SU-DHL-6 (cell line): ENCODE measurements at regions not wholly inside any gene's neighbourhood (a gene's known extent, or its start where the extent isn't known, plus 50 kb on each side); places are given as distances from the start of the nearest gene placed in this dataset.

Experiments
- H2AFZ ChIP-seq: fragments of 200-600 bp; sonication (generic); 2 replicates; pipeline ENCODE4 v1.6.1; 2014; ENCODE audit warnings: low read depth, mild to moderate bottlenecking, moderate library complexity, mixed read lengths, antibody characterized with exemption, low read length; ENCODE audit not compliant: severe bottlenecking
- H3F3A ChIP-seq: fragments of 200-600 bp; shearing (Covaris generic); 2 replicates; pipeline ENCODE4 v1.6.0; 2016; ENCODE audit warnings: antibody characterized with exemption, mild to moderate bottlenecking; ENCODE audit not compliant: insufficient read depth
- H3K27ac ChIP-seq: fragments of 200-600 bp; sonication (generic); 2 replicates; pipeline ENCODE4 v1.5.1; 2016; ENCODE audit warnings: low read depth, mild to moderate bottlenecking, low read length, moderate library complexity, mixed read lengths
- H3K27me3 ChIP-seq: fragments of 200-600 bp; sonication (generic), shearing (Covaris generic); 2 replicates; pipeline ENCODE4 v1.6.0; 2014; ENCODE audit warnings: mild to moderate bottlenecking, low read length
- H3K36me3 ChIP-seq: fragments of 200-600 bp; sonication (generic); 2 replicates; pipeline ENCODE4 v1.6.1; 2014; ENCODE audit warnings: mild to moderate bottlenecking, low read length, mixed read lengths
- H3K4me2 ChIP-seq: fragments of 300-600, 200-600 bp; shearing (Covaris generic), sonication (generic); 2 replicates; pipeline ENCODE4 v1.6.0; 2014; ENCODE audit warnings: low read length, low read depth, mild to moderate bottlenecking; ENCODE audit not compliant: poor library complexity, severe bottlenecking
- H3K4me3 ChIP-seq: fragments of 200-600 bp; sonication (generic); 2 replicates; pipeline ENCODE4 v1.5.1; 2014; ENCODE audit warnings: antibody characterized with exemption, low read length, mild to moderate bottlenecking, mixed read lengths; ENCODE audit not compliant: insufficient read depth, poor library complexity, severe bottlenecking
- H3K79me2 ChIP-seq: fragments of 200-600 bp; sonication (generic); 2 replicates; pipeline ENCODE4 v1.6.1; 2014; ENCODE audit warnings: mild to moderate bottlenecking, low read length, moderate library complexity; ENCODE audit not compliant: insufficient read depth
- H3K9ac ChIP-seq: fragments of 200-600 bp; sonication (generic); 2 replicates; pipeline ENCODE4 v1.7.0; 2014; ENCODE audit warnings: mild to moderate bottlenecking, low read length
- H3K9me2 ChIP-seq: fragments of 200-600 bp; sonication (generic); replicated peaks from 2 replicates; pipeline ENCODE4 v1.6.1; 2014; ENCODE audit warnings: low read length; ENCODE audit not compliant: insufficient read depth
- H3K9me3 ChIP-seq: fragments of 200-600 bp; sonication (generic); 2 replicates; pipeline ENCODE4 v1.6.1; 2014; ENCODE audit warnings: low read length, mixed read lengths; ENCODE audit not compliant: insufficient read depth
- H4K20me1 ChIP-seq: fragments of 200-600 bp; sonication (generic); 2 replicates; pipeline ENCODE4 v1.6.1; 2014; ENCODE audit warnings: low read depth, mild to moderate bottlenecking, antibody characterized with exemption, low read length, moderate library complexity, mixed read lengths
- CTCF ChIP-seq: fragments of 200-600 bp; sonication (generic); IDR thresholded peaks from one replicate; pipeline ENCODE4 v1.5.1; 2017; ENCODE audit warnings: antibody characterized with exemption, mild to moderate bottlenecking, low read length, moderate library complexity; ENCODE audit not compliant: insufficient read depth, poor library complexity, severe bottlenecking
- EZH2phosphoT487 ChIP-seq: fragments of 200-600 bp; sonication (generic), shearing (Covaris generic); conservative IDR thresholded peaks from 2 replicates; pipeline ENCODE4 v1.6.1; 2018; ENCODE audit warnings: mild to moderate bottlenecking, antibody characterized with exemption, low read length, moderate library complexity, mixed read lengths

- H3K9me3 ChIP-seq = no peaks in the 10 kb centered on the region
- H4K20me1 ChIP-seq = no peaks in the 10 kb centered on the region
- H2AFZ ChIP-seq = no peak overlapping the region
- H3K9ac ChIP-seq = peak overlapping the region; percentile 90
- peaks cover 15% of the 10 kb centered on the region; the same call in 1 of the 2 replicates for H3K79me2 ChIP-seq
- H3K4me3 ChIP-seq = no peak overlapping the region
- H3K9me2 ChIP-seq = no peaks in the 10 kb centered on the region
- H3K4me2 ChIP-seq = peak overlapping the region; percentile 93
- peaks cover 60% of the 10 kb centered on the region for H3F3A ChIP-seq
- no peaks in the 10 kb centered on the region for H3K27me3 ChIP-seq
- no peaks in the 10 kb centered on the region for H3K36me3 ChIP-seq
- TF ChIP-seq EZH2phosphoT487 = no peak
- no peak for TF ChIP-seq CTCF
- peak overlapping the region; percentile 99 for H3K27ac ChIP-seq
These were observed 202.3 kb upstream of the LPP start for GRCh38 chr3:187951452-187952190.

- TF ChIP-seq CTCF = no peak
- TF ChIP-seq EZH2phosphoT487 = no peak
- H2AFZ ChIP-seq = no peak overlapping the region
- no peaks in the 10 kb centered on the region for H3K9me2 ChIP-seq
- H3K27ac ChIP-seq = peak overlapping the region; percentile 99
- H3K4me3 ChIP-seq = no peak overlapping the region
- no peaks in the 10 kb centered on the region for H3K9me3 ChIP-seq
- H3K27me3 ChIP-seq = no peaks in the 10 kb centered on the region
- H3K79me2 ChIP-seq = peaks cover 5% of the 10 kb centered on the region; the same call in 1 of the 2 replicates
- H3K9ac ChIP-seq = peak overlapping the region; percentile 1; the same call in 1 of the 2 replicates
- H3F3A ChIP-seq = peaks cover 66% of the 10 kb centered on the region
- no peaks in the 10 kb centered on the region for H4K20me1 ChIP-seq
- H3K36me3 ChIP-seq = no peaks in the 10 kb centered on the region
- no peak overlapping the region for H3K4me2 ChIP-seq
These were observed 201.1 kb upstream of the LPP start for GRCh38 chr3:187952849-187953248.

GRCh38 chr3:187954516-187954872 is 199.5 kb upstream of the LPP start:
- H2AFZ ChIP-seq = no peak overlapping the region

More at GRCh38 chr3:187954516-187954872, 199.5 kb upstream of the LPP start:
- Histone ChIP-seq H3K9ac (peak overlapping the region; percentile 34), H4K20me1 (no peaks in the 10 kb centered on the region), H3K79me2 (peaks cover under 1% of the 10 kb centered on the region; the same call in 1 of the 2 replicates), H3K27me3 (no peaks in the 10 kb centered on the region), H3K4me2 (peak overlapping the region; percentile 29), H3K9me2 (no peaks in the 10 kb centered on the region), H3K9me3 (no peaks in the 10 kb centered on the region), H3K4me3 (no peak overlapping the region), H3F3A (peaks cover 77% of the 10 kb centered on the region), H3K36me3 (no peaks in the 10 kb centered on the region), H3K27ac (peak overlapping the region; percentile 99)
- TF ChIP-seq CTCF (no peak), EZH2phosphoT487 (no peak)
